Upper lobe of left lung (tissue), 4 donors: ENCODE measurements at regions not wholly inside any gene's neighbourhood (a gene's known extent, or its start where the extent isn't known, plus 50 kb on each side); places are given as distances from the start of the nearest gene placed in this dataset.

Experiments used
- POLR2A ChIP-seq, 4 donors: fragments of 450-650 bp; IDR thresholded peaks; one replicate each; pipeline ENCODE4 v1.5.1; 2016 to 2017; ENCODE audit warnings: antibody characterized with exemption in 4 of 4, mild to moderate bottlenecking in 2 of 4
- POLR2AphosphoS5 ChIP-seq, 2 donors: sonication (generic); formaldehyde crosslinking; IDR thresholded peaks; one replicate each; pipeline ENCODE4 v1.5.1; 2017; ENCODE audit warnings: antibody characterized with exemption in 2 of 2
- TF ChIP-seq, protein P1 (sequence below), 6 experiments: fragments of 450-650 bp in 4 of 6; fragments of 200-600 bp in 2 of 6; sonication (generic) in 2 of 6; IDR thresholded peaks; one replicate each; pipeline ENCODE4 v1.5.1; 2016 to 2019; ENCODE audit warnings: antibody characterized with exemption in 6 of 6

GRCh38 chr19:28066161-28066560 is 1146.8 kb downstream of the UQCRFS1 start:
- TF ChIP-seq, protein P1, sequence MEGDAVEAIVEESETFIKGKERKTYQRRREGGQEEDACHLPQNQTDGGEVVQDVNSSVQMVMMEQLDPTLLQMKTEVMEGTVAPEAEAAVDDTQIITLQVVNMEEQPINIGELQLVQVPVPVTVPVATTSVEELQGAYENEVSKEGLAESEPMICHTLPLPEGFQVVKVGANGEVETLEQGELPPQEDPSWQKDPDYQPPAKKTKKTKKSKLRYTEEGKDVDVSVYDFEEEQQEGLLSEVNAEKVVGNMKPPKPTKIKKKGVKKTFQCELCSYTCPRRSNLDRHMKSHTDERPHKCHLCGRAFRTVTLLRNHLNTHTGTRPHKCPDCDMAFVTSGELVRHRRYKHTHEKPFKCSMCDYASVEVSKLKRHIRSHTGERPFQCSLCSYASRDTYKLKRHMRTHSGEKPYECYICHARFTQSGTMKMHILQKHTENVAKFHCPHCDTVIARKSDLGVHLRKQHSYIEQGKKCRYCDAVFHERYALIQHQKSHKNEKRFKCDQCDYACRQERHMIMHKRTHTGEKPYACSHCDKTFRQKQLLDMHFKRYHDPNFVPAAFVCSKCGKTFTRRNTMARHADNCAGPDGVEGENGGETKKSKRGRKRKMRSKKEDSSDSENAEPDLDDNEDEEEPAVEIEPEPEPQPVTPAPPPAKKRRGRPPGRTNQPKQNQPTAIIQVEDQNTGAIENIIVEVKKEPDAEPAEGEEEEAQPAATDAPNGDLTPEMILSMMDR (IDR thresholded peaks at IDR 0.05): no peak
- TF ChIP-seq POLR2AphosphoS5 (IDR thresholded peaks at IDR 0.05): no peak
- TF ChIP-seq POLR2A (IDR thresholded peaks at IDR 0.05): no peak
